SK-N-SH (cell line): ENCODE measurements at regions not wholly inside any gene's neighbourhood (a gene's known extent, or its start where the extent isn't known, plus 50 kb on each side); places are given as distances from the start of the nearest gene placed in this dataset.

Experiments
- CTCF ChIA-PET: fragments of 300-600, 350-600 bp; formaldehyde crosslinking; extraction: SDS; loops from one replicate; lab custom pipeline; 2021; lab: Yijun Ruan, JAX
- POLR2A ChIA-PET: fragments of 350-600 bp; sonication (Branson Sonifier 250); formaldehyde crosslinking; extraction: SDS; loops from one replicate; lab custom pipeline; 2020; ENCODE audit warnings: antibody characterized with exemption, inconsistent platforms; lab: Yijun Ruan, JAX
- DNase-seq: peaks from one replicate; pipeline ENCODE4 v3.0.0; 2012
- H2AFZ ChIP-seq: fragments of 200-600 bp; sonication (generic); 2 replicates; pipeline ENCODE4 v1.8.1; 2016; ENCODE audit warnings: antibody characterized with exemption, mild to moderate bottlenecking, low read depth
- H3F3A ChIP-seq: fragments of 200-600 bp; sonication (generic); replicated peaks from 2 replicates; pipeline ENCODE3; 2016; ENCODE audit warnings: antibody characterized with exemption, mild to moderate bottlenecking; ENCODE audit not compliant: insufficient read depth
- H3K27ac ChIP-seq, 2 experiments: fragments of 200-500 bp in 1 of 2; fragments of 200-600 bp in 1 of 2; sonication (Bioruptor generic) in 1 of 2; sonication (generic), shearing (Covaris generic) in 1 of 2; 2 replicates each; pipeline versions ENCODE4 v1.5.1 to v1.6.1; 2014 to 2016; ENCODE audit warnings: low read depth in 2 of 2, inconsistent platforms in 1 of 2, low read length in 1 of 2, mild to moderate bottlenecking in 1 of 2, mixed read lengths in 1 of 2
- H3K27me3 ChIP-seq: fragments of 200-600 bp; sonication (generic), shearing (Covaris generic); 2 replicates; pipeline ENCODE4 v1.6.1; 2016; ENCODE audit warnings: mixed run types; ENCODE audit not compliant: insufficient read depth
- H3K36me3 ChIP-seq, 2 experiments: fragments of 200-500 bp in 1 of 2; fragments of 200-600 bp in 1 of 2; sonication (Bioruptor generic) in 1 of 2; sonication (generic) in 1 of 2; replicated peaks in 1 of 2; 2 replicates each; pipeline versions ENCODE3 to v1.5.1; 2014 to 2016; ENCODE audit warnings: low read length in 1 of 2, mild to moderate bottlenecking in 1 of 2; ENCODE audit not compliant: insufficient read depth in 2 of 2, control insufficient read depth in 1 of 2
- H3K4me1 ChIP-seq, 2 experiments: fragments of 200-500 bp in 1 of 2; fragments of 200-600 bp in 1 of 2; sonication (Bioruptor generic) in 1 of 2; sonication (generic), shearing (Covaris generic) in 1 of 2; 2 replicates each; pipeline versions ENCODE4 v1.5.1 to v1.6.1; 2014 to 2016; ENCODE audit warnings: low read depth in 1 of 2, low read length in 1 of 2, mixed run types in 1 of 2; ENCODE audit not compliant: insufficient read depth in 2 of 2, control insufficient read depth in 1 of 2
- H3K4me2 ChIP-seq: fragments of 200-600 bp; sonication (generic), shearing (Covaris generic); 2 replicates; pipeline ENCODE4 v1.6.1; 2017; ENCODE audit warnings: mixed run types
- H3K4me3 ChIP-seq, 2 experiments: fragments of 200-500 bp in 1 of 2; fragments of 200-600 bp in 1 of 2; sonication (Bioruptor generic) in 1 of 2; sonication (generic), shearing (Covaris generic) in 1 of 2; 2 replicates each; pipeline versions ENCODE4 v1.5.1 to v1.8.1; 2014 to 2016; ENCODE audit warnings: low read depth in 2 of 2, inconsistent platforms in 1 of 2, low read length in 1 of 2, mild to moderate bottlenecking in 1 of 2, mixed read lengths in 1 of 2, moderate library complexity in 1 of 2
- H3K79me2 ChIP-seq: fragments of 200-600 bp; sonication (generic); 2 replicates; pipeline ENCODE4 v1.8.1; 2017; ENCODE audit warnings: mild to moderate bottlenecking; ENCODE audit not compliant: insufficient read depth
- H3K9ac ChIP-seq: fragments of 200-600 bp; sonication (generic); 2 replicates; pipeline ENCODE4 v1.6.1; 2017; ENCODE audit warnings: mixed run types
- H3K9me2 ChIP-seq: fragments of 200-600 bp; sonication (generic); 2 replicates; pipeline ENCODE4 v1.6.1; 2017; ENCODE audit warnings: mixed run types
- H3K9me3 ChIP-seq: fragments of 200-600 bp; sonication (generic); 2 replicates; pipeline ENCODE4 v1.6.1; 2017; ENCODE audit warnings: mixed run types, mild to moderate bottlenecking, moderate library complexity
- H4K20me1 ChIP-seq: fragments of 200-600 bp; sonication (generic); 2 replicates; pipeline ENCODE4 v1.6.1; 2017; ENCODE audit warnings: mild to moderate bottlenecking, mixed run types; ENCODE audit not compliant: insufficient read depth
- CHD2 ChIP-seq: fragments of 150-350 bp; IDR thresholded peaks from 2 replicates; pipeline ENCODE4 v1.6.1; 2018; ENCODE audit warnings: low read length; ENCODE audit not compliant: partially characterized antibody
- EZH2phosphoT487 ChIP-seq: fragments of 200-600 bp; sonication (generic); IDR thresholded peaks from 2 replicates; pipeline ENCODE4 v1.6.1; 2017; ENCODE audit warnings: low read depth, mixed run types, mild to moderate bottlenecking, antibody characterized with exemption, moderate library complexity, borderline replicate concordance
- PBX3 ChIP-seq: IDR thresholded peaks from 2 replicates; pipeline ENCODE4; 2012
- POLR2AphosphoS5 ChIP-seq: IDR thresholded peaks from 2 replicates; pipeline ENCODE4 v1.6.1; 2012; ENCODE audit warnings: low read depth, low read length
- TAF1 ChIP-seq: IDR thresholded peaks from 2 replicates; pipeline ENCODE4 v1.6.1; 2012; ENCODE audit warnings: low read depth, mild to moderate bottlenecking, low read length, moderate library complexity, borderline replicate concordance
- TCF12 ChIP-seq: IDR thresholded peaks from 2 replicates; pipeline ENCODE4 v1.4.0; 2012
- USF2 ChIP-seq: fragments of 150-350 bp; IDR thresholded peaks from 2 replicates; pipeline ENCODE4 v1.6.1; 2017; ENCODE audit warnings: antibody characterized with exemption, low read length, low read depth, borderline replicate concordance
- WGBS: methylation state at CpG from one replicate; pipeline ENCODE4 v1.1.6; 2017; ENCODE audit warnings: low lambda C conversion rate; 5-methylcytosine and 5-hydroxymethylcytosine counted together
- TF ChIP-seq, protein P1 (sequence below): IDR thresholded peaks from 2 replicates; pipeline ENCODE4 v1.4.0; 2012; ENCODE audit warnings: low read depth, borderline replicate concordance

DNA sequence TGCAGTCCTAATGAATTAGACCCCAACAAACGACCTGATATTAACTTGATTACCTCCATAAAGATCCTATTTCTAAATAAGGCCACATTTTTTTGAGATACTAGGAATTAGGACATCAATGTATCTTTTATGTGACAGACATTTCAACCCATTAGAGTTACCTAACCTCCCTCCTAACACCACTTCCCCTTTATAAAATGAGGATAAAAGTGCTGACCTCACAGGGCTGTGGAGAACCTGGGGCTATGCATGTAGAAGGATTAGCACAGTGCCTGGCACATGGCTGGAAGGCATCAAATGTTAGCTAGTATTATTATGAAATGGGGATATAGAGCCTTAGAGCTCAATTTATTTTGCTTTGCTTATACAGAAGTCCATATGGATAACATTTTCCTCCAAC, 53.5 kb upstream of the LRRN1 start:
- Histone ChIP-seq H3K9ac (no peak overlapping the region), H3K9me2 (no peaks in the 10 kb centered on the region), H3K79me2 (no peaks in the 10 kb centered on the region), H3K4me3 (no peak overlapping the region), H3K4me2 (no peak overlapping the region), H3F3A (no peaks in the 10 kb centered on the region), H2AFZ (no peak overlapping the region), H3K27ac (no peak overlapping the region), H3K4me1 (no peaks in the 10 kb centered on the region), H4K20me1 (no peaks in the 10 kb centered on the region), H3K27me3 (no peaks in the 10 kb centered on the region), H3K9me3 (no peaks in the 10 kb centered on the region), H3K36me3 (no peaks in the 10 kb centered on the region)
- ChIA-PET POLR2A (no interaction called here), CTCF (interaction anchor here (1.2 kb wide), 1 partner anchor 20 kb away, joined by 3 read pairs; no protein-coding TSS in a partner anchor)
- 0% methylated on average over 1 of the region's 1 CpG for WGBS
- no peak for TF ChIP-seq PBX3
- TF ChIP-seq CHD2, result no peak
- TF ChIP-seq POLR2AphosphoS5, result no peak
- no peak for TF ChIP-seq USF2
- no peak for TF ChIP-seq EZH2phosphoT487
- TF ChIP-seq, protein P1, sequence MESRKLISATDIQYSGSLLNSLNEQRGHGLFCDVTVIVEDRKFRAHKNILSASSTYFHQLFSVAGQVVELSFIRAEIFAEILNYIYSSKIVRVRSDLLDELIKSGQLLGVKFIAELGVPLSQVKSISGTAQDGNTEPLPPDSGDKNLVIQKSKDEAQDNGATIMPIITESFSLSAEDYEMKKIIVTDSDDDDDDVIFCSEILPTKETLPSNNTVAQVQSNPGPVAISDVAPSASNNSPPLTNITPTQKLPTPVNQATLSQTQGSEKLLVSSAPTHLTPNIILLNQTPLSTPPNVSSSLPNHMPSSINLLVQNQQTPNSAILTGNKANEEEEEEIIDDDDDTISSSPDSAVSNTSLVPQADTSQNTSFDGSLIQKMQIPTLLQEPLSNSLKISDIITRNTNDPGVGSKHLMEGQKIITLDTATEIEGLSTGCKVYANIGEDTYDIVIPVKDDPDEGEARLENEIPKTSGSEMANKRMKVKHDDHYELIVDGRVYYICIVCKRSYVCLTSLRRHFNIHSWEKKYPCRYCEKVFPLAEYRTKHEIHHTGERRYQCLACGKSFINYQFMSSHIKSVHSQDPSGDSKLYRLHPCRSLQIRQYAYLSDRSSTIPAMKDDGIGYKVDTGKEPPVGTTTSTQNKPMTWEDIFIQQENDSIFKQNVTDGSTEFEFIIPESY, result no peak
- TF ChIP-seq TCF12, result no peak
- DNase-seq, result no peak

GRCh38 chr3:3744826-3745225, 54.4 kb upstream of the LRRN1 start:
- ChIA-PET POLR2A (no interaction called here), CTCF (interaction anchor here (1.2 kb wide), 1 partner anchor 19 kb away, joined by 3 read pairs; no protein-coding TSS in a partner anchor)
- no peaks in the 10 kb centered on the region for H3K27me3 ChIP-seq
- no peak overlapping the region for H3K4me2 ChIP-seq
- no peak overlapping the region for H3K9ac ChIP-seq
- H3K4me1 ChIP-seq, result no peaks in the 10 kb centered on the region
- no peaks in the 10 kb centered on the region for H3F3A ChIP-seq
- H3K36me3 ChIP-seq, result no peaks in the 10 kb centered on the region
- H3K79me2 ChIP-seq, result no peaks in the 10 kb centered on the region
- no peaks in the 10 kb centered on the region for H3K9me3 ChIP-seq
- no peak for TF ChIP-seq TAF1
- 33% methylated on average over 6 of the region's 6 CpGs for WGBS
- H3K4me3 ChIP-seq, result no peak overlapping the region
- no peak overlapping the region for H2AFZ ChIP-seq
- no peaks in the 10 kb centered on the region for H3K9me2 ChIP-seq
- H4K20me1 ChIP-seq, result no peaks in the 10 kb centered on the region
- H3K27ac ChIP-seq, result no peak overlapping the region
- DNase-seq, result no peak
